ENCODE measurements at regions not wholly inside any gene's neighbourhood (a gene's known extent, or its start where the extent isn't known, plus 50 kb on each side); places are given as distances from the start of the nearest gene placed in this dataset.

DNA sequence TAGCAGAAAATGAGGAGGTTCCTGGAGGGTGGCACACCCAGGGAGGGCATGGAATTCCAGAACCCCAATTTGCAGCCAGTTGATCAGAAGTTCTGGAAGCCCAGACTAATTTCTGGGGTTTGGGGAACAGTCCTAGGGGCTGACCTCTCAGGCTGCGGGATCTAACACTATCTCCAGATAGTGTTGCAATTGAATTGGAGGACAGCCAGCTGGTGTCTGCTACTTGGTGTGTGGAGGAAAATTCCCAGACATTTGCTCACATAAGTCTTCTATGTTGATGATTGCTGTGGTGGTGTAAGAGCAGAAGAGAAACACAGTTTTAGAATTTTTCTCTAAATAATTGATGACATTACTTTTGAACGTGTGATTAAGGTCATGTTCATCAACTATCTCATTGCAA is 154.3 kb upstream of the RNPC3 start:
- Histone ChIP-seq H4K20me1 (ENCODE audit: control insufficient read depth, insufficient read depth, low read length, poor library complexity, severe bottlenecking) (no peaks in the 10 kb centered on the region), H2AFZ (ENCODE audit: insufficient read depth, low read depth, low read length, poor library complexity, severe bottlenecking) (no peak overlapping the region), H3K9me3 (ENCODE audit: control extremely low read depth in 1 of 3, control insufficient read depth in 2 of 3, insufficient read depth in 1 of 3, low read length in 2 of 3) (no peaks in the 10 kb centered on the region), H3K27me3 (replicated peaks in 1 of 4; ENCODE audit: control extremely low read depth in 1 of 4, control insufficient read depth in 3 of 4, insufficient read depth in 4 of 4, low read length in 3 of 4) (no peaks in the 10 kb centered on the region), H3K27ac (ENCODE audit: low read length in 2 of 2) (no peak overlapping the region), H3K4me2 (replicated peaks; ENCODE audit: low read depth, low read length, poor library complexity, severe bottlenecking) (no peak overlapping the region), H3K4me3 (ENCODE audit: control extremely low read depth in 1 of 5, extremely low read depth in 1 of 5, insufficient read depth in 1 of 5, low read depth in 2 of 5, low read length in 4 of 5) (no peak overlapping the region), H3K36me3 (replicated peaks in 1 of 2; ENCODE audit: control extremely low read depth in 1 of 2, control insufficient read depth in 1 of 2, extremely low read depth in 1 of 2, insufficient read depth in 2 of 2, low read length in 1 of 2) (no peaks in the 10 kb centered on the region), H3K79me2 (ENCODE audit: control insufficient read depth, insufficient read depth, low read length) (no peaks in the 10 kb centered on the region), H3K9ac (ENCODE audit: low read length) (no peak overlapping the region), H3K4me1 (ENCODE audit: control insufficient read depth in 2 of 2, insufficient read depth in 2 of 2, low read length in 2 of 2) (no peaks in the 10 kb centered on the region)
- TF ChIP-seq, protein P1, sequence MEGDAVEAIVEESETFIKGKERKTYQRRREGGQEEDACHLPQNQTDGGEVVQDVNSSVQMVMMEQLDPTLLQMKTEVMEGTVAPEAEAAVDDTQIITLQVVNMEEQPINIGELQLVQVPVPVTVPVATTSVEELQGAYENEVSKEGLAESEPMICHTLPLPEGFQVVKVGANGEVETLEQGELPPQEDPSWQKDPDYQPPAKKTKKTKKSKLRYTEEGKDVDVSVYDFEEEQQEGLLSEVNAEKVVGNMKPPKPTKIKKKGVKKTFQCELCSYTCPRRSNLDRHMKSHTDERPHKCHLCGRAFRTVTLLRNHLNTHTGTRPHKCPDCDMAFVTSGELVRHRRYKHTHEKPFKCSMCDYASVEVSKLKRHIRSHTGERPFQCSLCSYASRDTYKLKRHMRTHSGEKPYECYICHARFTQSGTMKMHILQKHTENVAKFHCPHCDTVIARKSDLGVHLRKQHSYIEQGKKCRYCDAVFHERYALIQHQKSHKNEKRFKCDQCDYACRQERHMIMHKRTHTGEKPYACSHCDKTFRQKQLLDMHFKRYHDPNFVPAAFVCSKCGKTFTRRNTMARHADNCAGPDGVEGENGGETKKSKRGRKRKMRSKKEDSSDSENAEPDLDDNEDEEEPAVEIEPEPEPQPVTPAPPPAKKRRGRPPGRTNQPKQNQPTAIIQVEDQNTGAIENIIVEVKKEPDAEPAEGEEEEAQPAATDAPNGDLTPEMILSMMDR (IDR thresholded peaks at IDR 0.05): no peak
- TF ChIP-seq EZH2 (IDR thresholded peaks at IDR 0.05; ENCODE audit: borderline replicate concordance, insufficient read depth, low read depth, low read length, poor library complexity, severe bottlenecking): no peak
- POLR2A ChIA-PET: no interaction called here
- Mint-ChIP-seq H3K27me3 (no peaks in the 10 kb centered on the region), H3K9me3 (ENCODE audit: insufficient read depth) (no peaks in the 10 kb centered on the region), H3K27ac (no peak overlapping the region), H3K4me1 (no peaks in the 10 kb centered on the region), H3K4me3 (no peak overlapping the region)
- no CpG with 5 or more reads among the region's 2 CpGs for WGBS (ENCODE audit: insufficient coverage)
- DNase-seq (no peak), ATAC-seq (ENCODE audit: low read depth) (no peak)
- CTCF ChIA-PET: no interaction called here
- intact Hi-C loops (cut with micrococcal nuclease): no loop called here

DNA sequence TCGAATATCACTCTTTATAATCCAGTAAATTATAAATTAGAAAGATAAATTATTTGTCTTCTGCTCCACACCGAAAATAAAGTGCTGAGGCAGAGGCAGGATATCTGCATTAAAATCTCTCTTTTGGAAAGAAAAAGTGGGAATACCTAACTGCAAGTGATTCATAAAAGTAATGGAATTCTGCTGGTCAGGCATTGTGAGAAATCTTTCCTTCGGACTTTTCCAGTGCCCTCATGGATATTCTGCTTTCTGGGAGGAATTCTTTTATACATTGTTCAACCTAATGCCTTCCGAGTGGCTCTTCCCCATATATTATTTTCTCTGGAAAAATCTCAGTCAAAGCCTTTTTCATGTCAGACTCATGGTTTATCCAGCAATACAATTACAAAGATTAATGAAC is 158.3 kb upstream of the RNPC3 start:
- Mint-ChIP-seq H3K9me3 (ENCODE audit: insufficient read depth) (no peaks in the 10 kb centered on the region), H3K4me3 (no peak overlapping the region), H3K27ac (no peak overlapping the region), H3K4me1 (no peaks in the 10 kb centered on the region), H3K27me3 (no peaks in the 10 kb centered on the region)
- ChIA-PET CTCF (no interaction called here), POLR2A (no interaction called here)
- Histone ChIP-seq H3K4me3 (ENCODE audit: control extremely low read depth in 1 of 5, extremely low read depth in 1 of 5, insufficient read depth in 1 of 5, low read depth in 2 of 5, low read length in 4 of 5) (no peak overlapping the region), H4K20me1 (ENCODE audit: control insufficient read depth, insufficient read depth, low read length, poor library complexity, severe bottlenecking) (no peaks in the 10 kb centered on the region), H3K9ac (ENCODE audit: low read length) (no peak overlapping the region), H3K4me2 (replicated peaks; ENCODE audit: low read depth, low read length, poor library complexity, severe bottlenecking) (no peak overlapping the region), H3K9me3 (ENCODE audit: control extremely low read depth in 1 of 3, control insufficient read depth in 2 of 3, insufficient read depth in 1 of 3, low read length in 2 of 3) (no peaks in the 10 kb centered on the region), H2AFZ (ENCODE audit: insufficient read depth, low read depth, low read length, poor library complexity, severe bottlenecking) (no peak overlapping the region), H3K27me3 (replicated peaks in 1 of 4; ENCODE audit: control extremely low read depth in 1 of 4, control insufficient read depth in 3 of 4, insufficient read depth in 4 of 4, low read length in 3 of 4) (no peaks in the 10 kb centered on the region), H3K27ac (ENCODE audit: low read length in 2 of 2) (no peak overlapping the region), H3K36me3 (replicated peaks in 1 of 2; ENCODE audit: control extremely low read depth in 1 of 2, control insufficient read depth in 1 of 2, extremely low read depth in 1 of 2, insufficient read depth in 2 of 2, low read length in 1 of 2) (no peaks in the 10 kb centered on the region), H3K79me2 (ENCODE audit: control insufficient read depth, insufficient read depth, low read length) (no peaks in the 10 kb centered on the region), H3K4me1 (ENCODE audit: control insufficient read depth in 2 of 2, insufficient read depth in 2 of 2, low read length in 2 of 2) (no peaks in the 10 kb centered on the region)
- ATAC-seq (ENCODE audit: low read depth) (no peak), DNase-seq (no peak)
- WGBS (ENCODE audit: insufficient coverage): 90% methylated on average over 3 of the region's 4 CpGs
- no peak for TF ChIP-seq EZH2 (IDR thresholded peaks at IDR 0.05; ENCODE audit: borderline replicate concordance, insufficient read depth, low read depth, low read length, poor library complexity, severe bottlenecking)
- TF ChIP-seq, protein P1 (IDR thresholded peaks at IDR 0.05): no peak
- intact Hi-C loops (cut with micrococcal nuclease): no loop called here

Data from B cell (primary cell).